Skeletal muscle cell (primary cell): ENCODE measurements at regions not wholly inside any gene's neighbourhood (a gene's known extent, or its start where the extent isn't known, plus 50 kb on each side); places are given as distances from the start of the nearest gene placed in this dataset.
"Not testable (repeated sequence)": the region's sequence is repeated elsewhere in the genome, so short reads cannot be mapped to it uniquely, and the experiment has no call there.

Experiments
- DNase-seq: peaks from one replicate; pipeline ENCODE4 v3.0.0-alpha.2; 2010; ENCODE audit warnings: low read depth
- H3K4me3 ChIP-seq: 2 replicates; pipeline ENCODE4 v1.5.1; 2011; ENCODE audit warnings: low read depth, mild to moderate bottlenecking, control low read depth, low read length, moderate library complexity

DNA sequence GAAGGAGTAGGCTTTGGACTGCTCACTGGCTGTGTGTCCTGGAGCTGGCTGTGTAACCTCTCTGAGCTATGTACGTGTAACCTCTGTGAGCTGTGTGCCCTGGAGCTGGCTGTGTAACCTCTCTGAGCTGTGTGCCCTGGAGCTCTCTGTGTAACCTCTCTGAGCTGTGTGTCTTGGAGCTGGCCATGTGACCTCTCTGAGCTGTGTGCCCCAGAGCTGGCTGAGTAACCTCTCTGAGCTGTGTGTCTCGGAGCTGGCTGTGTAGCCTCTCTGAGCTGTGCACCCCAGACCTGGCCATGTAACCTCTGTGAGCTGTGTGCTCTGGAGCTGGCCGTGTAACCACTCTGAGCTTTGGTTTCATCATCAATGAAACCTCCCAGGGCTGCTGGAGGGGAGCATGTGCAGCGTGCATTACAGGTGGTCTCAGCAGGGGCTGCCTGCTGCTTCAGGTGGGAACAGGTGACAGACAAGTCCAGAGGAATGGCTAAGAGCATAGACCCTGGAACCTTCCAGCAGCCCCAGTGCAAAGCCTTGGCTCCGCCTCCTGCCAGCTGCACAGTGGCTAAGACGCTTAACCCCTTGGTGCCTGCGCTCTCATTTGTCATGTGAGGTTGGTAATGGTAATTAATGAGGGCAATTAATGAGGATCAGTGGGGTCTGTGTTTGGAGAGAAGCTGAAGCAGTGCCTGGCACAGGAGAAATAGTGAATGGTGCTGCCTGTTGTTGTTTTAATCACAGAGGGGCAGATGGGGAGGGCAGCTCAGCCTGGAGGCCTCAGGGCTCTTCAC, 86.7 kb downstream of the KATNIP start:
- no peak overlapping the region for H3K4me3 ChIP-seq
- no peak for DNase-seq

DNA sequence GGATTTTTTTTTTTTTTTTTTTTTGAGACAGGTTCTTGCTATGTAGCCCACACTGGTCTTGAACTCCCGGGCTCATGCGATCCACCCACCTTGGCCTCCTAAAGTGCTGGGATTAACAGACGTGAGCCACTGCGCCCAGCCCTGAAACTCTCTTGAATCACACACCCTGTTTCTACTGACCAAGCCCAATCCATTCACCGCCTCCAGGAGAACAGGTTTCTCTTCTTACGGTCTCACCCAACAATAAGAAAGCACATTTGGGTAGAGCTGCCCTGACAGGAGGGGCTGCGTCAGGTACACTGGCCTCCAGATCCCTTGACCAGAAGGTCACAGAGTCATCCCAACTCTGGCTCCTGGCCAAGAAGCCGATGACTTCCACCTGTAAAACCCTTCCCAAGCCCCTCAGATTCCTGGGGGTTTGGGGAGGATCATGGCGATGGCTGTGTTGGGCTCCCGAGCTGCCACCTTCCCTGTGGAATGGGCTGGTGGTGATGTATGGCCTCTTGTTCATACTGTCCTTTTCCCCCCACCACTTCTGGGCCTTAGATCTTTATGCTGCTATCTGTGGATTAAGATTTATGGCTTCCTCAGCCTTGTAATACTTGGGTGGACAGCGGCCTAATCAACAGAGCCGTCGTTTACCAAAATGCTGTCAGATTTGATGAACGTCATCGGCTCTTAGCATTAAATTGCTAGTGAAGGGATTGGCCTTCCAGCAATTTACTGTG, 89.1 kb downstream of the KATNIP start:
- DNase-seq: no peak
- no peak overlapping the region for H3K4me3 ChIP-seq

DNA sequence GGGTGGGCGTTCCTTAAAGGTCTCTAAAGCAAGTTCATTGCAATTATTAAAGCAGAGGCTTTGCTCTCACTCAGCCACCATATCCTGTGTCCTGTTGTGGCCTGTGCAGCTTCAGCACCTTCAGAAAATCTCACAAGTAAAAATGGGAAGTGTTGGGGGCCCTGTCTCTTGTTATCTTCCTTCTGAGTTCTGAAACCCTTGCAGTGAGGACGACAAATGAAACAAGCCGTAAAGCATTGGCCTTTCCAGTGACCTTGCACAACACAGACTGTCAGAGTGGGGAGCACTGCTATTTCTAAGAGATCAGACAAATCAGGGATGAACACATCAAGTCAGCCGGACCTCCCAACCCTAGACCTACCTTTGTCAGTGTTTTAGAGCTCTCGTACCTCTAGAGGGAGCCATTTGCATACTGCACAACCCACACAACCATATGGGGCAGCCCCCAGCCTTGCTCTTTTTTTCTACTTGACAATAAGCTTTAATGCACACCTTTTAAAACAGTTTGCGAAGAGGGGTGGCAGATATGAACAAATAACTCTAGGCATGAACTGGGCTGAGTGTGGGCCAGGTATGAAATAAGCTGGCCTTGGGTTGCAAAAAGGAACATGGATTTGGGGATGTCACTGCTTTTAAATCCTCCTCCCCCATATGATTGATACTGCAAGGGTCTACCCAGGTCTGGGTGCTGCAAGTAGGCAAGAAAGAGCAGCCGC, 89.8 kb downstream of the KATNIP start:
- H3K4me3 ChIP-seq: no peak overlapping the region
- peak; percentile 12 for DNase-seq

DNA sequence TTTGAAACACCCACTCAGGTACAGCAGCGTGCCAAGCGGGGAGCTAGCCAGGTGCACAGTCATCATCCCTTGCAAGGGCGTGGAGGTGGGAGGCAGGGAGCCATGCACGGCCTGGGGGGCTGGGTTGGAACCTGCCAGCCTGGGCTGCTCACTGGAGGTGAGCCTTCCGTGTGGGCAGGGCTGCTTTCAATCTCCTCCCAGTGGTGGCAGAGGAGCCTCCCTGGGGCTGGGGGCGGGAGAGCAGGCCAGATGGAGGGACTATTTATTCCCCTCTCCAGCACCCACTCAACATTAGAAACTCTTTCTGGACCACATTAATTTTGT, 90.3 kb downstream of the KATNIP start:
- DNase-seq: no peak
- H3K4me3 ChIP-seq: no peak overlapping the region

DNA sequence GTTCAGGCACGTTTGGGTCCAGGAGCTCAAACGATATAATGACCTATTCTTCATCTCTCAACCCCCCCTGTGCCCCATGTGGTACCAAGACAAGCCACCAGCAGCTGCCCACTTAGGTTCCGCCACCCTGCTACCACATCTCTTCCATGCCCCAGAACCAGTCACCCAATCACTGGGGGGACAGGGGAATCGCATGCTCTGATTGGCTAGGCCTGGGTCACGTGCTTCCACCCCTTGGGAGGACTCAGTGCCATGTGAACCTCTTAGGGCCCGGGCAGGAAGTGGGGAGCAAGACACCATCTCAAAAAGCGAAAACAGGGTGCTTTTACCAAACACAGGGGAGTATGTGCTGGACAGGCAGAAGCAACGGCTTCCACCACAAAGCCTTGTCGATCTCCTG, 91.3 kb downstream of the KATNIP start:
- no peak for DNase-seq
- H3K4me3 ChIP-seq: no peak overlapping the region

DNA sequence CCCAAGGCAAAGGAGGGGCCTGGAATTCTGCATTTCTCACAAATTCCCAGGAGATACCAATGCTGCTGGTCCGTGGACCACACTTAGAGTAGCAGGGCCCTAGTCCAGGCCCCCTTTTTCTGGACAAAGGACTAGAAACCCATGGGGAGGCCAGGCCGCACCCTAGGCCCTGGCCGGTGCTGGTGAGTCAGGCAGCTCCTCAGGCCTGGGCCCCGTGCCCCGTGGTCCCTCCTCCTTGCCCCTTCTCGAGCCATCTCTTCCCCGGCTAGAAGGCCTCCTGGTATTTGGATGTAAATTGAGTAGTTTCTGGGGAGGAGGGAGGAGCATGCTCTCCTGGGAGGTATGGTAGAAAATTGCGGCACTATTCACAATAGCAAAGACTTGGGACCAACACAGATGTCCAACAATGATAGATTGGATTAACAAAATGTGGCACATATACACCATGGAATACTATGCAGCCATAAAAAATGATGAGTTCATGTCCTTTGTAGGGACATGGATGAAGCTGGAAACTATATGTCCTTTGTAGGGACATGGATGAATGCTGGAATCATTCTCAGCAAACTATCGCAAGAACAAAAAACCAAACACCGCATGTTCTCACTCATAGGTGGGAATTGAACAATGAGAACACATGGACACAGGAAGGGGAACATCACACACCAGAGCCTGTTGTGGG, 91.9 kb downstream of the KATNIP start:
- not testable (repeated sequence) for DNase-seq, H3K4me3 ChIP-seq

DNA sequence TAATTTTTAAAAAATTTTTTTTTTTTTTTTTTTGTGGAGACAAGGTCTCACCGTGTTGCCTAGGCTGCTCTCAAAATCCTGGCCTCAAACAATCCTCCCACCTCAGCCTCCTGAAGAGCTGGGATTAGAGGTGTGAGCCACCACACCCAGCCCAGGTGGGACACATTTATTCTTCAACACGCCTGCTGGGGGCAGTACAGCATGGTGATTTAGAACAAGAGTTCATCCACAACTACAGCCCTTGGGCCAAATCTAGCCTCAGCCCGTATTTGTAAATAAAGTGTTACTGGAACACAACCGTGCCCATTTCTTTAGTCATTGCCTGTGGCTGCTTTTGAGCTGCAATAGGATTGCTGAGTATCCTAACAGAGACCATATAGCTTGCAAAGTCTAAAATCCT, 92.8 kb downstream of the KATNIP start:
- DNase-seq: no peak
- no peak overlapping the region for H3K4me3 ChIP-seq

DNA sequence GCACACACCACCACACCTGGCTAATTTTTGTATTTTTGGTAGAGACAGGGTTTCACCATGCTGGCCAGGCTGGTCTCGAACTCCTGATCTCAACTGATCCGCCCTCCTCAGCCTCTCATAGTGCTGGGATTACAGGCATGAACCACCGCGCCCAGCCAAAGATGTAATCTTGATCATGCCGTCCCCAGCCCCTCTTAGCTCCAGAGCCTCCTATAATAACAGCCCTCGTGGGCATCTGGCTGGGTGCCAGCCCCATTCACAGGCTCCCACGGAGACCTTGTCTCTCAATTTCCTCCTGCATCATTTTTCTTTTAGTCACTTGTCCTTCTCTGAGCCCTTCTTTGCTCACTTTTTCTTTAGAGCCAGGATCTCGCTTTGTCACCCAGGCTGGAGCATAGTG, 94.2 kb downstream of the KATNIP start:
- no peak overlapping the region for H3K4me3 ChIP-seq
- no peak for DNase-seq

DNA sequence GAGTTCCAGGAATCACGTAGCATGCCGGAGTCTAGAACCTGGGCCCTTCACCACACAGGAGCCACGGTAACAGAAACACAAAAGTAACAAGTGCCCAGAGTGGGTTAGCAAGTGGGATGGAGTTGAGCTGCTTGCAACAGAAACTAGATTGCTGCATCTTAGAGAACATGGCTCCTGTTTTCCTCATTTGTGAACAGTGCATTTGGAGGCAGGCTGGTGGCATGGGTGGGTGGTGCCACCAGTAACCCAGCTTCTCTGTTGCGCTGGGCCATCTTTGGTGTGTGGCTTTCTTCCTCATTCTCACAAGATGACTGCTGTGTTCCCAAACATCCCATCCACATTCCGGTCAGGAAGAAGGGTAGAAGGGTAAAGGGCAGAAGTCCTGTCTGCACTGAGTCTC, 95.5 kb downstream of the KATNIP start:
- no peak overlapping the region for H3K4me3 ChIP-seq
- no peak for DNase-seq

DNA sequence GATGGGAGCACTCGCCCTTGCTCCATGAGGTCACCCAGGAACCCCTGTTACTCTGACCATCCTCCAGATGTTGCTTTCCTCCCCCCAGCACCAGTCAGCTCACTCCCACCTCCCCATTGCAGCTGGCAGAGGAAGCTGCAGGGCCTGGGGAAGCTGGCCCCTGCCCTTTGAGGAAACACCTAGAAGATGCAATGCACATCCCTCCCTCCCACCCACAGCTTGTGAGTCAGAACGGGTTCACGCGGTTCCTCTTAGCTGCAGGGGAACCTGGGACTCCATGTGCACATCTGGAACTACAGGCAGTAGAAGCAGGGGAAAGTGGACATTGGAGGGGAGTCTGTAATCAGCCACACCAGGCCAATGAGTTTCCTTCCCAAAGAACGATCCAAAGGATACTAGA, 96.9 kb downstream of the KATNIP start:
- DNase-seq: peak; percentile 26
- no peak overlapping the region for H3K4me3 ChIP-seq

DNA sequence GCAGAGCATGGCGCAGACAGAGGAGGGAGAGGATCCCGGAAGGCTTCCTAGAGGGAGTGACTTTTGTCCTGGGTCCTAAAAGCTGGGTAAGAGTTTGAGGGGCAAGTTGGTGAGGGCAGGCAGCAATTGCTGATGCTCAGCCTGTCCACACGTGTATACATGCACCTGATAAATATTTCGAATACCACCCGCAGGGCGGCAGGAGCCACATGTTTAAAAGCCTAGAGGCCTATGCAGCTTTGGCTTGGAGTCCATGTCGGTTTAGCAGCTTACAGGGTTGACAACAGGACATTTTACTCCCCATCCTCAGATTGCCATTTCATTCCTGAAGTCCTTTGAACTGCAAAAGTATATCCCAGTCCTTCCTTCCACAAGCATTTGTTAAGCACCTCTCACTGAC, 99.1 kb downstream of the KATNIP start:
- DNase-seq: no peak
- no peak overlapping the region for H3K4me3 ChIP-seq

DNA sequence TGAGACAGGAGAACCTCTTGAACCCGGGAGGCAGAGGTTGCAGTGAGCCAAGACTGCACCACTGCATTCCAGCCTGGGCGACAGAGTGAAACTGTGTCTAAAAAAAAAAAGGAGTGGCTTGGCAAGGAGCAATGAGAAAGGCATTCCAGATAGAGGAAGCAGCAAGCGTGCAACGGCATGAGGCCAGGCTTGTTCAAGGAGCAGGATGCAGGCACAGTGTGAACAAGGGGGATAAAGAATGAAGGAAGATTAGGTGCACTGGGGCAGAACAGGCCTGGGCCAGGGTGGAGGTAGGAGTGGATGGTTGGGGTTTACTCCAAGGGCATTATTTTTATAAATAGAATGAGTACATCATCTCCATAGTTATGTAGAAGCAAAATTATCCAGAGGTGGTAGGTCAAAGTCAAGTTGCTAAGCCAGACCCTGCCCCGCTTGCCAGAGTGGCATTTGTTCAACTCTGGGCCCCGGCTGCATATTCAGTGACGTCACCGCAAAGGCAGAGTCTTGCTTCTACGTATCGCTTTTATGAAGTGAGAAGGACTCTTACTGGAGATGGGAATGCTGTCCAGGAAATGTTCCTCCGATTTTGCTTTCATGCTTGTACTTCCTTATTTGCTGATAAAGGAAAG, 100.2 kb downstream of the KATNIP start:
- no peak overlapping the region for H3K4me3 ChIP-seq
- DNase-seq: no peak

DNA sequence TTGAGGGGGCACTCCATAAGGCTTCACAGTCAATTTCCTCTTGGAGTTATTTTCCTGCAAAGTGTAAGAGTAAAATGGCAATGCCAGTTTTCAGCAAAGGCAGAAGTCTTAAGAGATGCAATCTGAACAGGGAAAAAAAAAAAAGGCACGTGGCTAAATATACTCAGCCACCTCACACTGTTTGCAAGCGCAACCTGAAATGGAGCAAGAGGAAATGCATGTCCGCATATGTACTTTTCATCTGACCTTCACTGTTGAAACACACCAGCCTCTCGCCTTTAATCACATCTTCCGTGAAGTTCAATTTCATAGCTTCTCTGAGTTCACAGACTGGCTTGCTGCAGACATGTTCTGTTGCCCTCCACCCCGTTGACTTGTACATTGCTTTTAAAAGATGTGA, 101.4 kb downstream of the KATNIP start:
- DNase-seq: no peak
- no peak overlapping the region for H3K4me3 ChIP-seq

DNA sequence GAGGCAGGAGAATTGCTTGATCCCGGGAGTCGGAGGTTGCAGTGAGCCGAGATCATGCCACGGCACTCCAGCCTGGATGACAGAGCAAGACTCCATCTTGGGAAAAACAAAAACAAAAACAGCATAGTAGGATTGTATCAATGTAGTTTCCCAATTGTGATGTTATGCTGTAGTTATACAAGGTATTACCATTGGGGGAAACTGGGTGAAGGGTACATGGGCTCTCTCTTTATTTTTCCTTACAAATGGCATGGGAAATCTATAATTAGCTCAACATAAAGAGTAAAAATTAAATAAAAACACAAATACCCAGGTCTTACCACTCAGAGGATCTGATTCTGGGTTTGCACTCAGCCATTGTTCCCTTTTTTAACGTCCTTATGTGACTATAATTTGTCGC, 107.9 kb downstream of the KATNIP start:
- DNase-seq: no peak
- no peak overlapping the region for H3K4me3 ChIP-seq

DNA sequence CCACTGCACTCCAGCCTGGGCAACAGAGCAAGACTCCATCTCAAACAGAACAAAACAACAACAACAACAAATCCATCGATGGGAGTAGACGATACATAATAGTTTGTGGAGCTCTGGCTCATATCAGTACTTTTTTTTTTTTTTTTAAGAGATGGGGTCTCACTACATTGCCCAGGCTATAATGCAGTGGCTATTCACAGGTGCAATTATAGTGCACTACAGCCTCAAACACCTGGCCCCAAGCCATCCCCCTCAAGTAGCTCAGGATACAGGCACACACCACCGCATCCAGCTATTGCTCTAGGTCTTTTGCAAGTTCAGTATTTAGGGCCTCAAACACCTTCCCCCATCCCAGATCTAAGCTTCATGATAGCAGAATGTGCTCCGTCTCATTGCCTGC, 110.6 kb downstream of the KATNIP start:
- DNase-seq: no peak

DNA sequence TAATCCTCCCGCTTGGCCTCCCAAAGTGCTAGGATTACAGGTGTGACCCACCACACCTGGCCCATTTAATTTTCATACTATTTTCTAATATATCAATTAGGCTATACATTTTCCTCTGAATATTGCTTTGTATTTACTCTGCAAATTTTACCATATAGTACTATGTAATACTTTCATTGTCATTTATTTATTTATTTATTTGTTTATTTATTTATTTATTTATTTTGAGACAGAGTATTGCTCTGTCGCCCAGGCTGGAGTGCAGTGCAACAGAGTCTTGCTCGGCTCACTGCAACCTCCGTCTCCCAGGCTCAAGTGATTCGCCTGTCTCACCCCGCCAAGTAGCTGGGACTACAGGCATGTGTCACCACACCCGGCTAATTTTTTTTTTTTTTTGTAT, 113.3 kb downstream of the KATNIP start:
- not testable (repeated sequence) for H3K4me3 ChIP-seq, DNase-seq

More for the DNA sequence above, 110.6 kb downstream of the KATNIP start:
- H3K4me3 ChIP-seq: no peak overlapping the region

DNA sequence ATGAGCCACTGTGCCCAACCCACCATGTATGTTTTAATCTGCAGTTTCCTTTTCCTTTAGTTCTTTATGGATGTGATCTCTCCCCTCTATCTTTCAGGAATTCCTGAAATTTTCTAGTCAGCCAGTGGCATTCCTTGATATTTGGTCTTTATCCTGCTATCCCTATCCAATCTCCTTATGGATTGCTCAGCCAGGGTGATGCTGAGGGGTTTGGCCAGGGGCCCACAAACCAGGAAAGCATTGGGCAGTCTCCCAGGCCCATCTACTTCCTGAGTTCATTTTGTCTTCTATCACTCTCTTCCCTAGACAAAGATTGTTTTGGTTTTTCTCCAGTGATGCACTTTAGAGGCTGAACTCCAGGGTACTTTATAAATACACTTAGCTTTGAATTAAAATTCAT, 115.9 kb downstream of the KATNIP start:
- no peak overlapping the region for H3K4me3 ChIP-seq
- DNase-seq: no peak

DNA sequence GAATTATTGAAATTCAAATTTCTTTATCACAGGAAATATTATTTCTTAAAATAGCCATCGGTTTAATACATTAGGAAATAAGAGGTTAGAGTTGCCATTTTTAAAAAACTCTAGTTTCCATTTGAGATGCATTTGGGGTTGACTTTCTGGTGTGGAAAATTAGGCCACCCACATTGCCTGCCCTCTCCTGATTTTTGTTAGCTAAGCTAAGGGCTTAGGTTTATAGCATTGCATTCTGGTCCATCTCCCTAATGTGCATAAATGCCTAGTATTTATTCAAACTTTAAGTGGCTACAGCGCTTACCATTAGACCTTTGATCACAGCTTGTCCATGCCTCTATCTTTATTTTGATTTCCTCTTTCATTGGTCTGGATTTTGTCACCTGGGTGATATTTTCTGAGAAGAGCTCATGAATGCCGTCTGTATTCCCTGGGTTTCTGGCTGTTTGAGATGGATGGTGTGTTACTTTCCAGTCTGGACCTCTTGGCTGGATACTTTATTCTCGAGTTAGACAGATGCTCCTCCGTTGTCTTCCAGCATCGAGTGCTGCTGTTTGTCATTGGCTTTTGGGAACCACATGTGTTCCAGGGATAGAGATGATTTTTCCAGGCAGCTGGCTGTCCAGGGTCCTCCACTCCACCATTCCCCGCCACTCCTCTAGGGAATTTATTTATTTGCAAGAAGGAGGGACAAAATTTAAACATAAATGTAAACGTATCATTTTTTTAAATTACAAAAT, 120.3 kb downstream of the KATNIP start:
- H3K4me3 ChIP-seq: no peak overlapping the region
- no peak for DNase-seq

DNA sequence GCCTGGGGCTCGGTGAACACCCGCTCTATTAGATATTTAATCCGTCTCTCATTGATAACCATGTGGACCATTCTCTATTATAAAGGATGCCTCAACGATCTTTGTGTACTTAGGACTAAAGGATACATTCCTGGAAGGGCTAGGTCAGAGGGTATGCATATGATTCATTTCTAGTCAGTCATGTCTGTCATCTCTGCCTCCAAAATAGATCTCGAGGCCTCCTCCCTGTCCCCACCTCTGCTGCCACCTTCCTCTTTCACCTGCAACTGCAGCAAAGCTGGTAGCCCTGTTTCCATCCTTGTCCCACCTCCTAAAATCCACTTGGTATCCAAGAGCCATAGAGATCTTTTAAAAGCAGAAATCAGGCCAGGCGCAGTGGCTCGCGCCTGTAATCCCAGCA, 121.5 kb downstream of the KATNIP start:
- H3K4me3 ChIP-seq: no peak overlapping the region
- no peak for DNase-seq
